Peyer's patch (tissue), 4 donors: ENCODE measurements at regions not wholly inside any gene's neighbourhood (a gene's known extent, or its start where the extent isn't known, plus 50 kb on each side); places are given as distances from the start of the nearest gene placed in this dataset.

Source experiments
- DNase-seq, 3 donors: peaks; one replicate each; pipeline ENCODE4 v3.0.0-alpha.2; 2017 to 2019
- H3K27ac ChIP-seq, 4 donors: fragments of 200-600 bp; sonication (generic); one replicate each; pipeline ENCODE4 v1.5.1; 2016 to 2019
- H3K27me3 ChIP-seq, 2 donors: fragments of 200-600 bp; sonication (generic); one replicate each; pipeline ENCODE4 v1.5.1; 2019
- H3K36me3 ChIP-seq, 3 donors: fragments of 200-600 bp; sonication (generic); one replicate each; pipeline ENCODE4 v1.5.1; 2016 to 2019
- H3K4me1 ChIP-seq, 4 donors: fragments of 200-600 bp; sonication (generic); one replicate each; pipeline ENCODE4 v1.5.1; 2016 to 2019
- H3K4me3 ChIP-seq, 4 donors: fragments of 200-600 bp; sonication (generic); 1 replicate in 3 of 4; 2 replicates in 1 of 4; pipeline ENCODE4 v1.5.1; 2016 to 2019; ENCODE audit warnings: mild to moderate bottlenecking in 1 of 4
- H3K9me3 ChIP-seq, 4 donors: fragments of 200-600 bp; sonication (generic); one replicate each; pipeline ENCODE4 v1.5.1; 2016 to 2019; ENCODE audit warnings: mild to moderate bottlenecking in 1 of 4
- CTCF ChIP-seq, 6 experiments: fragments of 450-650 bp in 4 of 6; fragments of 200-600 bp in 2 of 6; sonication (generic) in 1 of 6; IDR thresholded peaks; one replicate each; pipeline ENCODE4 v1.5.1; 2017 to 2019; ENCODE audit warnings: antibody characterized with exemption in 6 of 6, mild to moderate bottlenecking in 3 of 6, moderate library complexity in 1 of 6
- POLR2A ChIP-seq, 2 donors: fragments of 450-650 bp; IDR thresholded peaks; one replicate each; pipeline ENCODE4 v1.5.1; 2017; ENCODE audit warnings: antibody characterized with exemption in 2 of 2, mild to moderate bottlenecking in 2 of 2, moderate library complexity in 2 of 2

GRCh38 chr18:70507970-70508369, 219.1 kb downstream of the SOCS6 start:
- no peak for DNase-seq
- no peak for TF ChIP-seq CTCF (IDR thresholded peaks at IDR 0.05)
- TF ChIP-seq POLR2A (IDR thresholded peaks at IDR 0.05), result no peak
- H3K4me3 ChIP-seq, result no peak overlapping the region
- no peaks in the 10 kb centered on the region for H3K4me1 ChIP-seq
- no peak overlapping the region for H3K27ac ChIP-seq
- H3K27me3 ChIP-seq, result no peaks in the 10 kb centered on the region
- no peaks in the 10 kb centered on the region for H3K9me3 ChIP-seq
- H3K36me3 ChIP-seq, result no peaks in the 10 kb centered on the region

- Histone ChIP-seq H3K27ac (no peak overlapping the region), H3K36me3 (no peaks in the 10 kb centered on the region), H3K27me3 (no peaks in the 10 kb centered on the region), H3K4me3 (no peak overlapping the region), H3K9me3 (no peaks in the 10 kb centered on the region), H3K4me1 (no peaks in the 10 kb centered on the region)
- TF ChIP-seq CTCF (IDR thresholded peaks at IDR 0.05), result no peak
- DNase-seq, result no peak
Measured at GRCh38 chr18:70506511-70506910, 217.7 kb downstream of the SOCS6 start.

GRCh38 chr18:70503060-70503459, 214.2 kb downstream of the SOCS6 start:
- no peaks in the 10 kb centered on the region for H3K36me3 ChIP-seq
- no peak for DNase-seq
- H3K27me3 ChIP-seq, result no peaks in the 10 kb centered on the region
- H3K9me3 ChIP-seq, result no peaks in the 10 kb centered on the region
- no peak overlapping the region for H3K4me3 ChIP-seq
- no peak overlapping the region for H3K27ac ChIP-seq
- H3K4me1 ChIP-seq, result no peaks in the 10 kb centered on the region
- TF ChIP-seq POLR2A (IDR thresholded peaks at IDR 0.05) (no peak), CTCF (IDR thresholded peaks at IDR 0.05) (no peak)

GRCh38 chr18:70501358-70501757, 212.5 kb downstream of the SOCS6 start:
- Histone ChIP-seq H3K9me3 (no peaks in the 10 kb centered on the region), H3K4me3 (no peak overlapping the region), H3K27ac (no peak overlapping the region), H3K4me1 (no peaks in the 10 kb centered on the region), H3K27me3 (no peaks in the 10 kb centered on the region), H3K36me3 (no peaks in the 10 kb centered on the region)
- TF ChIP-seq POLR2A (IDR thresholded peaks at IDR 0.05), result no peak
- no peak for TF ChIP-seq CTCF (IDR thresholded peaks at IDR 0.05)
- no peak for DNase-seq

GRCh38 chr18:70500748-70501147, 211.9 kb downstream of the SOCS6 start:
- Histone ChIP-seq H3K27me3 (no peaks in the 10 kb centered on the region), H3K4me3 (no peak overlapping the region), H3K36me3 (no peaks in the 10 kb centered on the region), H3K4me1 (no peaks in the 10 kb centered on the region), H3K27ac (no peak overlapping the region), H3K9me3 (no peaks in the 10 kb centered on the region)
- no peak for DNase-seq
- no peak for TF ChIP-seq POLR2A (IDR thresholded peaks at IDR 0.05)
- TF ChIP-seq CTCF (IDR thresholded peaks at IDR 0.05), result no peak

GRCh38 chr18:70499218-70499691, 210.4 kb downstream of the SOCS6 start:
- H3K36me3 ChIP-seq, result no peaks in the 10 kb centered on the region
- no peak for TF ChIP-seq CTCF (IDR thresholded peaks at IDR 0.05)
- TF ChIP-seq POLR2A (IDR thresholded peaks at IDR 0.05), result no peak
- H3K27ac ChIP-seq, result no peak overlapping the region
- H3K4me1 ChIP-seq, result no peaks in the 10 kb centered on the region
- no peaks in the 10 kb centered on the region for H3K27me3 ChIP-seq
- peak in 2 of 3 donors; percentile 16 to 46 for DNase-seq
- H3K9me3 ChIP-seq, result no peaks in the 10 kb centered on the region
- H3K4me3 ChIP-seq, result no peak overlapping the region
